ENCODE measurements at regions not wholly inside any gene's neighbourhood (a gene's known extent, or its start where the extent isn't known, plus 50 kb on each side); places are given as distances from the start of the nearest gene placed in this dataset.
A peak's percentile ranks its signal among the peaks of the same experiment; 100 is the strongest.

- Histone ChIP-seq H3K36me3 (ENCODE audit: control insufficient read depth, insufficient read depth, low read length) (no peaks in the 10 kb centered on the region), H3K9me3 (ENCODE audit: control insufficient read depth, insufficient read depth, low read length) (peaks cover 1% of the 10 kb centered on the region), H3K4me3 (ENCODE audit: low read depth, low read length) (no peak overlapping the region), H3K27ac (ENCODE audit: low read depth, low read length) (no peak overlapping the region), H3K4me1 (ENCODE audit: control insufficient read depth, insufficient read depth, low read length) (no peaks in the 10 kb centered on the region), H3K27me3 (ENCODE audit: control insufficient read depth, insufficient read depth, low read length) (no peaks in the 10 kb centered on the region)
- peak in 3 of 6 donors; percentile 2 to 52 (median 13) for DNase-seq (ENCODE audit: low read depth in 4 of 6, low spot score in 6 of 6)
- no CpG with 5 or more reads among the region's 1 CpG for WGBS (ENCODE audit: insufficient coverage)
Measured at GRCh38 chrX:81489987-81490386, 288.1 kb downstream of the SH3BGRL start.

GRCh38 chrX:81527881-81528440 is 326.1 kb downstream of the SH3BGRL start:
- Histone ChIP-seq H3K4me1 (ENCODE audit: control insufficient read depth, insufficient read depth, low read length) (no peaks in the 10 kb centered on the region), H3K9me3 (ENCODE audit: control insufficient read depth, insufficient read depth, low read length) (peaks cover 2% of the 10 kb centered on the region), H3K27me3 (ENCODE audit: control insufficient read depth, insufficient read depth, low read length) (no peaks in the 10 kb centered on the region), H3K27ac (ENCODE audit: low read depth, low read length) (no peak overlapping the region), H3K4me3 (ENCODE audit: low read depth, low read length) (no peak overlapping the region), H3K36me3 (ENCODE audit: control insufficient read depth, insufficient read depth, low read length) (no peaks in the 10 kb centered on the region)
- no CpG with 5 or more reads among the region's 2 CpGs for WGBS (ENCODE audit: insufficient coverage)
- peak in 1 of 6 donors; percentile 1 for DNase-seq (ENCODE audit: low read depth in 4 of 6, low spot score in 6 of 6)

GRCh38 chrX:81537723-81538122 is 335.8 kb downstream of the SH3BGRL start:
- WGBS (ENCODE audit: insufficient coverage): 55% methylated on average over 3 of the region's 3 CpGs
- H3K27me3 ChIP-seq (ENCODE audit: control insufficient read depth, insufficient read depth, low read length): no peaks in the 10 kb centered on the region
- H3K27ac ChIP-seq (ENCODE audit: low read depth, low read length): no peak overlapping the region
- H3K4me3 ChIP-seq (ENCODE audit: low read depth, low read length): no peak overlapping the region
- no peaks in the 10 kb centered on the region for H3K4me1 ChIP-seq (ENCODE audit: control insufficient read depth, insufficient read depth, low read length)
- H3K9me3 ChIP-seq (ENCODE audit: control insufficient read depth, insufficient read depth, low read length): no peaks in the 10 kb centered on the region
- no peaks in the 10 kb centered on the region for H3K36me3 ChIP-seq (ENCODE audit: control insufficient read depth, insufficient read depth, low read length)
- no peak for DNase-seq (ENCODE audit: low read depth in 4 of 6, low spot score in 6 of 6)

GRCh38 chrX:81542255-81542654 is 340.4 kb downstream of the SH3BGRL start:
- no CpG with 5 or more reads among the region's 2 CpGs for WGBS (ENCODE audit: insufficient coverage)
- Histone ChIP-seq H3K4me1 (ENCODE audit: control insufficient read depth, insufficient read depth, low read length) (no peaks in the 10 kb centered on the region), H3K27ac (ENCODE audit: low read depth, low read length) (no peak overlapping the region), H3K27me3 (ENCODE audit: control insufficient read depth, insufficient read depth, low read length) (no peaks in the 10 kb centered on the region), H3K36me3 (ENCODE audit: control insufficient read depth, insufficient read depth, low read length) (no peaks in the 10 kb centered on the region), H3K4me3 (ENCODE audit: low read depth, low read length) (no peak overlapping the region), H3K9me3 (ENCODE audit: control insufficient read depth, insufficient read depth, low read length) (peaks cover 1% of the 10 kb centered on the region)
- no peak for DNase-seq (ENCODE audit: low read depth in 4 of 6, low spot score in 6 of 6)

- no peak overlapping the region for H3K27ac ChIP-seq (ENCODE audit: low read depth, low read length)
- no peaks in the 10 kb centered on the region for H3K9me3 ChIP-seq (ENCODE audit: control insufficient read depth, insufficient read depth, low read length)
- no peak for DNase-seq (ENCODE audit: low read depth in 4 of 6, low spot score in 6 of 6)
- no peaks in the 10 kb centered on the region for H3K27me3 ChIP-seq (ENCODE audit: control insufficient read depth, insufficient read depth, low read length)
- WGBS (ENCODE audit: insufficient coverage): 98% methylated on average over 4 of the region's 4 CpGs
- H3K4me3 ChIP-seq (ENCODE audit: low read depth, low read length): no peak overlapping the region
- no peaks in the 10 kb centered on the region for H3K36me3 ChIP-seq (ENCODE audit: control insufficient read depth, insufficient read depth, low read length)
- H3K4me1 ChIP-seq (ENCODE audit: control insufficient read depth, insufficient read depth, low read length): no peaks in the 10 kb centered on the region
Measured at GRCh38 chrX:81556880-81557279, 355.0 kb downstream of the SH3BGRL start.

- 70% methylated on average over 2 of the region's 2 CpGs for WGBS (ENCODE audit: insufficient coverage)
- Histone ChIP-seq H3K9me3 (ENCODE audit: control insufficient read depth, insufficient read depth, low read length) (no peaks in the 10 kb centered on the region), H3K27me3 (ENCODE audit: control insufficient read depth, insufficient read depth, low read length) (no peaks in the 10 kb centered on the region), H3K27ac (ENCODE audit: low read depth, low read length) (no peak overlapping the region), H3K4me3 (ENCODE audit: low read depth, low read length) (no peak overlapping the region), H3K4me1 (ENCODE audit: control insufficient read depth, insufficient read depth, low read length) (no peaks in the 10 kb centered on the region), H3K36me3 (ENCODE audit: control insufficient read depth, insufficient read depth, low read length) (no peaks in the 10 kb centered on the region)
- no peak for DNase-seq (ENCODE audit: low read depth in 4 of 6, low spot score in 6 of 6)
Measured at GRCh38 chrX:81564851-81565250, 362.9 kb downstream of the SH3BGRL start.

- Histone ChIP-seq H3K4me3 (ENCODE audit: low read depth, low read length) (no peak overlapping the region), H3K27me3 (ENCODE audit: control insufficient read depth, insufficient read depth, low read length) (no peaks in the 10 kb centered on the region), H3K4me1 (ENCODE audit: control insufficient read depth, insufficient read depth, low read length) (no peaks in the 10 kb centered on the region), H3K36me3 (ENCODE audit: control insufficient read depth, insufficient read depth, low read length) (no peaks in the 10 kb centered on the region), H3K9me3 (ENCODE audit: control insufficient read depth, insufficient read depth, low read length) (no peaks in the 10 kb centered on the region), H3K27ac (ENCODE audit: low read depth, low read length) (no peak overlapping the region)
- 80% methylated on average over 1 of the region's 1 CpG for WGBS (ENCODE audit: insufficient coverage)
- no peak for DNase-seq (ENCODE audit: low read depth in 4 of 6, low spot score in 6 of 6)
Measured at GRCh38 chrX:81577028-81577427, 375.1 kb downstream of the SH3BGRL start.

GRCh38 chrX:81586096-81586495 is 384.2 kb downstream of the SH3BGRL start:
- H3K27me3 ChIP-seq (ENCODE audit: control insufficient read depth, insufficient read depth, low read length): no peaks in the 10 kb centered on the region
- H3K4me1 ChIP-seq (ENCODE audit: control insufficient read depth, insufficient read depth, low read length): no peaks in the 10 kb centered on the region
- 20% methylated on average over 1 of the region's 1 CpG for WGBS (ENCODE audit: insufficient coverage)
- H3K4me3 ChIP-seq (ENCODE audit: low read depth, low read length): no peak overlapping the region
- H3K27ac ChIP-seq (ENCODE audit: low read depth, low read length): no peak overlapping the region
- no peak for DNase-seq (ENCODE audit: low read depth in 4 of 6, low spot score in 6 of 6)
- no peaks in the 10 kb centered on the region for H3K36me3 ChIP-seq (ENCODE audit: control insufficient read depth, insufficient read depth, low read length)
- H3K9me3 ChIP-seq (ENCODE audit: control insufficient read depth, insufficient read depth, low read length): no peaks in the 10 kb centered on the region

- Histone ChIP-seq H3K4me1 (ENCODE audit: control insufficient read depth, insufficient read depth, low read length) (no peaks in the 10 kb centered on the region), H3K9me3 (ENCODE audit: control insufficient read depth, insufficient read depth, low read length) (no peaks in the 10 kb centered on the region), H3K4me3 (ENCODE audit: low read depth, low read length) (no peak overlapping the region), H3K36me3 (ENCODE audit: control insufficient read depth, insufficient read depth, low read length) (no peaks in the 10 kb centered on the region), H3K27me3 (ENCODE audit: control insufficient read depth, insufficient read depth, low read length) (no peaks in the 10 kb centered on the region), H3K27ac (ENCODE audit: low read depth, low read length) (no peak overlapping the region)
- WGBS (ENCODE audit: insufficient coverage): 67% methylated on average over 1 of the region's 2 CpGs
- no peak for DNase-seq (ENCODE audit: low read depth in 4 of 6, low spot score in 6 of 6)
Measured at GRCh38 chrX:81615979-81616378, 414.1 kb downstream of the SH3BGRL start.

GRCh38 chrX:81662381-81662780 is 460.5 kb downstream of the SH3BGRL start:
- Histone ChIP-seq H3K4me3 (ENCODE audit: low read depth, low read length) (no peak overlapping the region), H3K36me3 (ENCODE audit: control insufficient read depth, insufficient read depth, low read length) (no peaks in the 10 kb centered on the region), H3K27me3 (ENCODE audit: control insufficient read depth, insufficient read depth, low read length) (no peaks in the 10 kb centered on the region), H3K27ac (ENCODE audit: low read depth, low read length) (no peak overlapping the region), H3K9me3 (ENCODE audit: control insufficient read depth, insufficient read depth, low read length) (no peaks in the 10 kb centered on the region), H3K4me1 (ENCODE audit: control insufficient read depth, insufficient read depth, low read length) (no peaks in the 10 kb centered on the region)
- no peak for DNase-seq (ENCODE audit: low read depth in 4 of 6, low spot score in 6 of 6)
